ENCODE measurements at regions not wholly inside any gene's neighbourhood (a gene's known extent, or its start where the extent isn't known, plus 50 kb on each side); places are given as distances from the start of the nearest gene placed in this dataset.
"Not testable (repeated sequence)": the region's sequence is repeated elsewhere in the genome, so short reads cannot be mapped to it uniquely, and the experiment has no call there.

- no peaks in the 10 kb centered on the region for H3K4me1 Mint-ChIP-seq
- H3K27me3 Mint-ChIP-seq (ENCODE audit: low read depth in 3 of 3): peaks cover 3 to 11% (median 4%) of the 10 kb centered on the region in 3 donors
- no peak for DNase-seq
- no peak overlapping the region for H3K27ac Mint-ChIP-seq
- H3K9me3 Mint-ChIP-seq: no peaks in the 10 kb centered on the region
- no peak overlapping the region for H3K4me3 Mint-ChIP-seq
- no peaks in the 10 kb centered on the region for H3K36me3 Mint-ChIP-seq
These were observed 183.7 kb downstream of the TLE3 start for GRCh38 chr15:69914040-69914439.

GRCh38 chr15:69914960-69915359, 182.8 kb downstream of the TLE3 start:
- Mint-ChIP-seq H3K4me3 (no peak overlapping the region), H3K27ac (no peak overlapping the region), H3K9me3 (no peaks in the 10 kb centered on the region), H3K4me1 (no peaks in the 10 kb centered on the region), H3K36me3 (no peaks in the 10 kb centered on the region), H3K27me3 (ENCODE audit: low read depth in 3 of 3) (peaks cover 3 to 6% (median 3%) of the 10 kb centered on the region in 3 donors)
- no peak for DNase-seq

GRCh38 chr15:69916169-69916785, 181.4 kb downstream of the TLE3 start:
- DNase-seq: no peak
- H3K4me3 Mint-ChIP-seq: no peak overlapping the region
- H3K27ac Mint-ChIP-seq: no peak overlapping the region
- H3K36me3 Mint-ChIP-seq: no peaks in the 10 kb centered on the region
- no peaks in the 10 kb centered on the region for H3K4me1 Mint-ChIP-seq
- H3K9me3 Mint-ChIP-seq: no peaks in the 10 kb centered on the region
- peaks cover 3% of the 10 kb centered on the region in 3 donors for H3K27me3 Mint-ChIP-seq (ENCODE audit: low read depth in 3 of 3)

- H3K27me3 Mint-ChIP-seq (ENCODE audit: low read depth in 3 of 3): peaks cover 3 to 5% (median 3%) of the 10 kb centered on the region in 3 donors
- H3K27ac Mint-ChIP-seq: no peak overlapping the region
- no peak overlapping the region for H3K4me3 Mint-ChIP-seq
- no peaks in the 10 kb centered on the region for H3K4me1 Mint-ChIP-seq
- no peaks in the 10 kb centered on the region for H3K9me3 Mint-ChIP-seq
- DNase-seq: no peak
- no peaks in the 10 kb centered on the region for H3K36me3 Mint-ChIP-seq
These were observed 180.7 kb downstream of the TLE3 start for GRCh38 chr15:69917056-69917455.

- Mint-ChIP-seq H3K4me3 (no peak overlapping the region), H3K4me1 (no peaks in the 10 kb centered on the region), H3K27me3 (ENCODE audit: low read depth in 3 of 3) (peaks cover 0 to 3% (median 2%) of the 10 kb centered on the region in 3 donors), H3K36me3 (peaks cover 5 to 7% (median 5%) of the 10 kb centered on the region in 3 donors), H3K9me3 (peaks cover 3 to 10% (median 7%) of the 10 kb centered on the region in 6 donors), H3K27ac (no peak overlapping the region)
- no peak for DNase-seq
These were observed 177.9 kb downstream of the TLE3 start for GRCh38 chr15:69919816-69920215.

- Mint-ChIP-seq H3K4me3 (no peak overlapping the region), H3K9me3 (peaks cover 4 to 14% (median 9%) of the 10 kb centered on the region in 6 donors), H3K36me3 (peaks cover 5 to 9% (median 5%) of the 10 kb centered on the region in 3 donors), H3K4me1 (no peaks in the 10 kb centered on the region), H3K27me3 (ENCODE audit: low read depth in 3 of 3) (peaks cover under 1 to 3% (median 2%) of the 10 kb centered on the region in 3 donors), H3K27ac (no peak overlapping the region)
- DNase-seq: no peak
These were observed 177.5 kb downstream of the TLE3 start for GRCh38 chr15:69920221-69920620.

GRCh38 chr15:69921626-69922619, 175.8 kb downstream of the TLE3 start:
- Mint-ChIP-seq H3K4me1 (no peaks in the 10 kb centered on the region), H3K27me3 (ENCODE audit: low read depth in 3 of 3) (peaks cover 2 to 4% (median 3%) of the 10 kb centered on the region in 3 donors), H3K4me3 (no peak overlapping the region), H3K36me3 (peaks cover 5 to 9% (median 5%) of the 10 kb centered on the region in 3 donors), H3K27ac (no peak overlapping the region), H3K9me3 (peaks cover 4 to 18% (median 9%) of the 10 kb centered on the region in 6 donors)
- DNase-seq: no peak

GRCh38 chr15:69924531-69924930, 173.2 kb downstream of the TLE3 start:
- Mint-ChIP-seq H3K4me3 (no peak overlapping the region), H3K9me3 (peaks cover 4 to 18% (median 9%) of the 10 kb centered on the region in 6 donors), H3K27me3 (ENCODE audit: low read depth in 3 of 3) (peaks cover 0 to 8% (median 2%) of the 10 kb centered on the region in 3 donors), H3K4me1 (no peaks in the 10 kb centered on the region), H3K27ac (no peak overlapping the region), H3K36me3 (peaks cover 5 to 9% (median 5%) of the 10 kb centered on the region in 3 donors)
- no peak for DNase-seq

GRCh38 chr15:69926006-69926405, 171.7 kb downstream of the TLE3 start:
- Mint-ChIP-seq H3K4me3 (no peak overlapping the region), H3K27me3 (ENCODE audit: low read depth in 3 of 3) (peaks cover 0 to 8% (median 2%) of the 10 kb centered on the region in 3 donors), H3K9me3 (peaks cover 4 to 18% (median 9%) of the 10 kb centered on the region in 6 donors), H3K4me1 (no peaks in the 10 kb centered on the region), H3K27ac (no peak overlapping the region), H3K36me3 (peaks cover 5 to 9% (median 5%) of the 10 kb centered on the region in 3 donors)
- no peak for DNase-seq

- Mint-ChIP-seq H3K27ac (no peak overlapping the region), H3K4me1 (no peaks in the 10 kb centered on the region), H3K36me3 (peaks cover 5 to 9% (median 5%) of the 10 kb centered on the region in 3 donors), H3K9me3 (peaks cover 4 to 18% (median 9%) of the 10 kb centered on the region in 6 donors), H3K27me3 (ENCODE audit: low read depth in 3 of 3) (peaks cover 0 to 6% (median 2%) of the 10 kb centered on the region in 3 donors), H3K4me3 (no peak overlapping the region)
- DNase-seq: no peak
These were observed 171.0 kb downstream of the TLE3 start for GRCh38 chr15:69926721-69927120.

GRCh38 chr15:69928890-69929289, 168.8 kb downstream of the TLE3 start:
- not testable (repeated sequence) for DNase-seq; H3K27ac Mint-ChIP-seq; H3K27me3 Mint-ChIP-seq (ENCODE audit: low read depth in 3 of 3); H3K4me1 Mint-ChIP-seq; H3K36me3 Mint-ChIP-seq; H3K4me3 Mint-ChIP-seq
- peaks cover 4 to 17% (median 8%) of the 10 kb centered on the region in 6 donors for H3K9me3 Mint-ChIP-seq

- DNase-seq: no peak
- Mint-ChIP-seq H3K4me3 (no peak overlapping the region), H3K36me3 (no peaks in the 10 kb centered on the region), H3K9me3 (peaks cover 0 to 5% (median 0%) of the 10 kb centered on the region in 6 donors), H3K4me1 (no peaks in the 10 kb centered on the region), H3K27ac (no peak overlapping the region), H3K27me3 (ENCODE audit: low read depth in 3 of 3) (peaks cover 5 to 8% (median 5%) of the 10 kb centered on the region in 3 donors)
These were observed 167.6 kb downstream of the TLE3 start for GRCh38 chr15:69929905-69930630.

GRCh38 chr15:69930754-69931153, 167.0 kb downstream of the TLE3 start:
- Mint-ChIP-seq H3K27ac (no peak overlapping the region), H3K9me3 (peaks cover 0 to 8% (median 0%) of the 10 kb centered on the region in 6 donors), H3K4me1 (no peaks in the 10 kb centered on the region), H3K27me3 (ENCODE audit: low read depth in 3 of 3) (peaks cover 5 to 10% (median 7%) of the 10 kb centered on the region in 3 donors), H3K4me3 (no peak overlapping the region), H3K36me3 (peaks cover 0 to 4% (median 0%) of the 10 kb centered on the region in 3 donors)
- no peak for DNase-seq

Data from immature natural killer cell (primary cell).